Neural cell (in vitro differentiated cells): ENCODE measurements at regions not wholly inside any gene's neighbourhood (a gene's known extent, or its start where the extent isn't known, plus 50 kb on each side); places are given as distances from the start of the nearest gene placed in this dataset.

Source experiments
- H2AFZ ChIP-seq: fragments of 200-600, 300-800 bp; sonication (generic), shearing (Covaris generic); 2 replicates; pipeline ENCODE4 v1.6.0; 2014; ENCODE audit warnings: low read depth, mild to moderate bottlenecking, antibody characterized with exemption, low read length, moderate library complexity
- H3F3A ChIP-seq: fragments of 200-600 bp; shearing (Covaris generic); 2 replicates; pipeline ENCODE4 v1.6.1; 2016; ENCODE audit warnings: mild to moderate bottlenecking, moderate library complexity, mixed read lengths, antibody characterized with exemption, low read length; ENCODE audit not compliant: insufficient read depth, poor library complexity, severe bottlenecking
- H3K27ac ChIP-seq: fragments of 200-600, 300-800 bp; sonication (generic), shearing (Covaris generic); 2 replicates; pipeline ENCODE4 v1.5.1; 2014; ENCODE audit warnings: mild to moderate bottlenecking, low read length, moderate library complexity
- H3K27me3 ChIP-seq: fragments of 300-800, 200-600 bp; sonication (generic), shearing (Covaris generic); 2 replicates; pipeline ENCODE4 v1.6.0; 2014; ENCODE audit warnings: mild to moderate bottlenecking, low read depth, low read length, moderate library complexity; ENCODE audit not compliant: insufficient read depth
- H3K36me3 ChIP-seq: fragments of 300-800, 200-600 bp; sonication (generic), shearing (Covaris generic); 2 replicates; pipeline ENCODE4 v1.5.1; 2014; ENCODE audit warnings: mild to moderate bottlenecking, antibody characterized with exemption, low read length, moderate library complexity; ENCODE audit not compliant: insufficient read depth
- H3K4me2 ChIP-seq: fragments of 300-800, 200-600 bp; sonication (generic), shearing (Covaris generic); 2 replicates; pipeline ENCODE4 v1.6.0; 2014; ENCODE audit warnings: mild to moderate bottlenecking, low read length
- H3K4me3 ChIP-seq: fragments of 300-800, 200-600 bp; sonication (generic), shearing (Covaris generic); 2 replicates; pipeline ENCODE4 v1.5.1; 2014; ENCODE audit warnings: mild to moderate bottlenecking, low read length, moderate library complexity
- H3K79me2 ChIP-seq: fragments of 200-600 bp; shearing (Covaris generic); replicated peaks from 2 replicates; pipeline ENCODE4 v1.6.0; 2014; ENCODE audit warnings: mild to moderate bottlenecking, low read length, moderate library complexity; ENCODE audit not compliant: insufficient read depth
- H3K9ac ChIP-seq: fragments of 300-800, 200-600 bp; sonication (generic), shearing (Covaris generic); 2 replicates; pipeline ENCODE4 v1.6.1; 2016; ENCODE audit warnings: mild to moderate bottlenecking, low read length, mixed read lengths
- H3K9me2 ChIP-seq: fragments of 200-600 bp; shearing (Covaris generic); 2 replicates; pipeline ENCODE4 v1.6.1; 2016; ENCODE audit warnings: mild to moderate bottlenecking, low read length, mixed read lengths; ENCODE audit not compliant: insufficient read depth
- H3K9me3 ChIP-seq: fragments of 200-600, 300-800 bp; sonication (generic), shearing (Covaris generic); 2 replicates; pipeline ENCODE4 v1.6.1; 2016; ENCODE audit warnings: mild to moderate bottlenecking, mixed run types, low read length, moderate library complexity, mixed read lengths
- H4K20me1 ChIP-seq: fragments of 200-600 bp; shearing (Covaris generic); 2 replicates; pipeline ENCODE4 v1.6.1; 2016; ENCODE audit warnings: mild to moderate bottlenecking, mixed run types; ENCODE audit not compliant: insufficient read depth
- CTCF ChIP-seq: fragments of 450-650 bp; IDR thresholded peaks from 2 replicates; pipeline ENCODE4 v1.5.1; 2014; ENCODE audit warnings: antibody characterized with exemption, mild to moderate bottlenecking, moderate library complexity; ENCODE audit not compliant: poor library complexity, severe bottlenecking
- EP300 ChIP-seq: fragments of 450-650 bp; conservative IDR thresholded peaks from 2 replicates; pipeline ENCODE4 v1.6.1; 2014; ENCODE audit warnings: antibody characterized with exemption, mild to moderate bottlenecking, moderate library complexity; ENCODE audit not compliant: poor library complexity, severe bottlenecking
- EZH2 ChIP-seq: fragments of 200-600, 300-800 bp; shearing (Covaris generic), sonication (generic); IDR thresholded peaks from 2 replicates; pipeline ENCODE4 v1.6.1; 2014; ENCODE audit warnings: antibody characterized with exemption, low read length, borderline replicate concordance, mild to moderate bottlenecking; ENCODE audit not compliant: insufficient read depth, poor library complexity, severe bottlenecking
- MXI1 ChIP-seq: fragments of 450-650 bp; conservative IDR thresholded peaks from 2 replicates; pipeline ENCODE4 v1.6.1; 2014; ENCODE audit warnings: antibody characterized with exemption, mild to moderate bottlenecking; ENCODE audit not compliant: poor library complexity, severe bottlenecking
- POLR2AphosphoS5 ChIP-seq: IDR thresholded peaks from 2 replicates; pipeline ENCODE4 v1.6.1; 2012
- RAD21 ChIP-seq: fragments of 450-650 bp; conservative IDR thresholded peaks from 2 replicates; pipeline ENCODE4 v1.6.1; 2014; ENCODE audit warnings: antibody characterized with exemption, mild to moderate bottlenecking, moderate library complexity
- SMC3 ChIP-seq: fragments of 450-650 bp; conservative IDR thresholded peaks from 2 replicates; pipeline ENCODE4 v1.6.1; 2014; ENCODE audit warnings: antibody characterized with exemption, mild to moderate bottlenecking, moderate library complexity; ENCODE audit not compliant: poor library complexity
- TAF1 ChIP-seq: IDR thresholded peaks from 2 replicates; pipeline ENCODE4 v1.6.1; 2012; ENCODE audit warnings: low read depth
- TF ChIP-seq, protein P1 (sequence below): IDR thresholded peaks from 2 replicates; pipeline ENCODE4 v1.6.1; 2012; ENCODE audit warnings: borderline replicate concordance

GRCh38 chr7:131164025-131164925 lies 163.4 kb upstream of the MKLN1 start:
- H3K9me2 ChIP-seq, result no peaks in the 10 kb centered on the region
- H3F3A ChIP-seq, result no peaks in the 10 kb centered on the region
- H3K9ac ChIP-seq, result no peak overlapping the region
- H3K36me3 ChIP-seq, result no peaks in the 10 kb centered on the region
- no peaks in the 10 kb centered on the region for H3K9me3 ChIP-seq
- H3K79me2 ChIP-seq, result no peaks in the 10 kb centered on the region
- no peak overlapping the region for H3K27ac ChIP-seq
- no peak overlapping the region for H2AFZ ChIP-seq
- TF ChIP-seq SMC3 (no peak), MXI1 (no peak), RAD21 (no peak), EZH2 (no peak), POLR2AphosphoS5 (no peak), EP300 (no peak), CTCF (no peak), TAF1 (no peak)
- TF ChIP-seq, protein P1, sequence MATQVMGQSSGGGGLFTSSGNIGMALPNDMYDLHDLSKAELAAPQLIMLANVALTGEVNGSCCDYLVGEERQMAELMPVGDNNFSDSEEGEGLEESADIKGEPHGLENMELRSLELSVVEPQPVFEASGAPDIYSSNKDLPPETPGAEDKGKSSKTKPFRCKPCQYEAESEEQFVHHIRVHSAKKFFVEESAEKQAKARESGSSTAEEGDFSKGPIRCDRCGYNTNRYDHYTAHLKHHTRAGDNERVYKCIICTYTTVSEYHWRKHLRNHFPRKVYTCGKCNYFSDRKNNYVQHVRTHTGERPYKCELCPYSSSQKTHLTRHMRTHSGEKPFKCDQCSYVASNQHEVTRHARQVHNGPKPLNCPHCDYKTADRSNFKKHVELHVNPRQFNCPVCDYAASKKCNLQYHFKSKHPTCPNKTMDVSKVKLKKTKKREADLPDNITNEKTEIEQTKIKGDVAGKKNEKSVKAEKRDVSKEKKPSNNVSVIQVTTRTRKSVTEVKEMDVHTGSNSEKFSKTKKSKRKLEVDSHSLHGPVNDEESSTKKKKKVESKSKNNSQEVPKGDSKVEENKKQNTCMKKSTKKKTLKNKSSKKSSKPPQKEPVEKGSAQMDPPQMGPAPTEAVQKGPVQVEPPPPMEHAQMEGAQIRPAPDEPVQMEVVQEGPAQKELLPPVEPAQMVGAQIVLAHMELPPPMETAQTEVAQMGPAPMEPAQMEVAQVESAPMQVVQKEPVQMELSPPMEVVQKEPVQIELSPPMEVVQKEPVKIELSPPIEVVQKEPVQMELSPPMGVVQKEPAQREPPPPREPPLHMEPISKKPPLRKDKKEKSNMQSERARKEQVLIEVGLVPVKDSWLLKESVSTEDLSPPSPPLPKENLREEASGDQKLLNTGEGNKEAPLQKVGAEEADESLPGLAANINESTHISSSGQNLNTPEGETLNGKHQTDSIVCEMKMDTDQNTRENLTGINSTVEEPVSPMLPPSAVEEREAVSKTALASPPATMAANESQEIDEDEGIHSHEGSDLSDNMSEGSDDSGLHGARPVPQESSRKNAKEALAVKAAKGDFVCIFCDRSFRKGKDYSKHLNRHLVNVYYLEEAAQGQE, result no peak
- no peak overlapping the region for H3K4me2 ChIP-seq
- no peaks in the 10 kb centered on the region for H3K27me3 ChIP-seq
- H4K20me1 ChIP-seq, result no peaks in the 10 kb centered on the region
- H3K4me3 ChIP-seq, result no peak overlapping the region

GRCh38 chr7:131166066-131166465 lies 161.6 kb upstream of the MKLN1 start:
- H4K20me1 ChIP-seq, result no peaks in the 10 kb centered on the region
- no peaks in the 10 kb centered on the region for H3K36me3 ChIP-seq
- TF ChIP-seq TAF1, result no peak
- no peak for TF ChIP-seq RAD21
- no peak for TF ChIP-seq POLR2AphosphoS5
- TF ChIP-seq SMC3, result no peak
- no peak for TF ChIP-seq CTCF
- TF ChIP-seq, protein P1, result no peak
- no peak for TF ChIP-seq MXI1
- TF ChIP-seq EZH2, result no peak
- TF ChIP-seq EP300, result no peak
- H3K27ac ChIP-seq, result no peak overlapping the region
- H3K9me2 ChIP-seq, result no peaks in the 10 kb centered on the region
- no peaks in the 10 kb centered on the region for H3K79me2 ChIP-seq
- no peak overlapping the region for H3K9ac ChIP-seq
- H2AFZ ChIP-seq, result no peak overlapping the region
- H3F3A ChIP-seq, result no peaks in the 10 kb centered on the region
- H3K4me3 ChIP-seq, result no peak overlapping the region
- H3K4me2 ChIP-seq, result no peak overlapping the region
- H3K9me3 ChIP-seq, result no peaks in the 10 kb centered on the region
- no peaks in the 10 kb centered on the region for H3K27me3 ChIP-seq
